ENCODE measurements at regions not wholly inside any gene's neighbourhood (a gene's known extent, or its start where the extent isn't known, plus 50 kb on each side); places are given as distances from the start of the nearest gene placed in this dataset.
A peak's percentile ranks its signal among the peaks of the same experiment; 100 is the strongest.

DNA sequence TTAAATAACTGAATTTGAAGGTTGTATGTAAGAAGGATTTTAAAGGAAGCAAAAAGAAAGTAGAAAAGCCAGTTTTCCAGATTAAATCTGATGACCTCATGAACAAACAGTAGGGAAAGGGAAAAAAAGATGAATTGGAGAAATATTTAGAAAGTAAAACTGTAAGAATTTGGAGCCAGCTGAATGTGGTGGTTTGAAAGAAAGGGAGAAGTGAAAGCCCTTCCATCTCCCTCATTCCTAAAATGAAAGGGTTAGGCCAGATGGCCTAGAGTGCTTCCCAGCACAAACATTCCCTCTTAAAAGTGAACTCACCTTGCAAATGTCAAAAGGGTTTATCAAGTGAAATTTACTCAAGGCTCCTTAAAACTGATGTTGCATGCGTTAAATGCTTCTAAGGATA, 139.3 kb upstream of the COL21A1 start:
- TF ChIP-seq, protein P1, sequence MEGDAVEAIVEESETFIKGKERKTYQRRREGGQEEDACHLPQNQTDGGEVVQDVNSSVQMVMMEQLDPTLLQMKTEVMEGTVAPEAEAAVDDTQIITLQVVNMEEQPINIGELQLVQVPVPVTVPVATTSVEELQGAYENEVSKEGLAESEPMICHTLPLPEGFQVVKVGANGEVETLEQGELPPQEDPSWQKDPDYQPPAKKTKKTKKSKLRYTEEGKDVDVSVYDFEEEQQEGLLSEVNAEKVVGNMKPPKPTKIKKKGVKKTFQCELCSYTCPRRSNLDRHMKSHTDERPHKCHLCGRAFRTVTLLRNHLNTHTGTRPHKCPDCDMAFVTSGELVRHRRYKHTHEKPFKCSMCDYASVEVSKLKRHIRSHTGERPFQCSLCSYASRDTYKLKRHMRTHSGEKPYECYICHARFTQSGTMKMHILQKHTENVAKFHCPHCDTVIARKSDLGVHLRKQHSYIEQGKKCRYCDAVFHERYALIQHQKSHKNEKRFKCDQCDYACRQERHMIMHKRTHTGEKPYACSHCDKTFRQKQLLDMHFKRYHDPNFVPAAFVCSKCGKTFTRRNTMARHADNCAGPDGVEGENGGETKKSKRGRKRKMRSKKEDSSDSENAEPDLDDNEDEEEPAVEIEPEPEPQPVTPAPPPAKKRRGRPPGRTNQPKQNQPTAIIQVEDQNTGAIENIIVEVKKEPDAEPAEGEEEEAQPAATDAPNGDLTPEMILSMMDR (IDR thresholded peaks at IDR 0.05): no peak
- no peak for TF ChIP-seq POLR2A (IDR thresholded peaks at IDR 0.05)
- Histone ChIP-seq H3K36me3 (no peaks in the 10 kb centered on the region), H3K9me3 (no peaks in the 10 kb centered on the region), H3K4me3 (no peak overlapping the region), H3K27ac (peak overlapping the region in 1 of 3 donors; percentile 88), H3K27me3 (no peaks in the 10 kb centered on the region), H3K4me1 (peaks cover 0 to 21% (median 2%) of the 10 kb centered on the region in 4 donors)
- 100% methylated on average over 1 of the region's 1 CpG for WGBS (ENCODE audit: insufficient coverage, low coverage, low lambda C conversion rate, missing lambda C conversion rate)
- intact Hi-C loops (cut with DNase I): no loop called here
- no peak for ATAC-seq
- no peak for DNase-seq

- DNase-seq (no peak), ATAC-seq (no peak)
- intact Hi-C loops (cut with DNase I): no loop called here
- Histone ChIP-seq H3K27me3 (no peaks in the 10 kb centered on the region), H3K9me3 (no peaks in the 10 kb centered on the region), H3K4me1 (peaks cover 0 to 21% (median 2%) of the 10 kb centered on the region in 4 donors), H3K4me3 (no peak overlapping the region), H3K36me3 (no peaks in the 10 kb centered on the region), H3K27ac (no peak overlapping the region)
- 93% methylated on average over 6 of the region's 6 CpGs for WGBS (ENCODE audit: insufficient coverage, low coverage, low lambda C conversion rate, missing lambda C conversion rate)
- TF ChIP-seq, protein P1 (IDR thresholded peaks at IDR 0.05): no peak
- no peak for TF ChIP-seq POLR2A (IDR thresholded peaks at IDR 0.05)
Observed at GRCh38 chr6:56385981-56386593, 138.7 kb upstream of the COL21A1 start.

DNA sequence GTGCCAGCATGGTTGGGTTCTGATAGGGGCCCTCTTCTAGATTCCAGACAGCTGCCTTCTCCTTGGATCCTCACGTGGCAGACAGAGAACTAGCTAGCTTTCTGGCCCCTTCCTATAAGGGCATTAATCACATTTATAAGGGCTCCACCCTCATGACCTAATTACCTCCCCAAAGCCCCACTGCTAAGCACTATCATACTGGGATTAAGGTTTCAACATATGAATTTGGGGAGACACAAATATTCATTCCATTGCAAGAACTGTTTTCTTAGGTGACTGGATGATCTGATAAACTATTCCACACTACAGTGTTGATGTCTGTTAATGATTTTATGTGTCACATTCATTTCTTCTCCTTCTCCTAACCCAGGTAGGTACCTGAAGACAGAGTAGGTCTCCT, 135.8 kb upstream of the COL21A1 start:
- DNase-seq (no peak), ATAC-seq (no peak)
- Histone ChIP-seq H3K4me3 (no peak overlapping the region), H3K27me3 (no peaks in the 10 kb centered on the region), H3K4me1 (peaks cover 0 to 14% (median 2%) of the 10 kb centered on the region in 4 donors), H3K27ac (no peak overlapping the region), H3K9me3 (no peaks in the 10 kb centered on the region), H3K36me3 (no peaks in the 10 kb centered on the region)
- intact Hi-C loops (cut with DNase I): no loop called here
- no CpG with 5 or more reads among the region's 1 CpG for WGBS (ENCODE audit: insufficient coverage, low coverage, low lambda C conversion rate, missing lambda C conversion rate)
- TF ChIP-seq, protein P1 (IDR thresholded peaks at IDR 0.05): no peak
- TF ChIP-seq POLR2A (IDR thresholded peaks at IDR 0.05): no peak

GRCh38 chr6:56382416-56382940, 135.1 kb upstream of the COL21A1 start:
- Histone ChIP-seq H3K9me3 (no peaks in the 10 kb centered on the region), H3K4me3 (no peak overlapping the region), H3K4me1 (peaks cover 0 to 9% (median 2%) of the 10 kb centered on the region in 4 donors), H3K27me3 (no peaks in the 10 kb centered on the region), H3K27ac (no peak overlapping the region), H3K36me3 (no peaks in the 10 kb centered on the region)
- ATAC-seq (no peak), DNase-seq (no peak)
- intact Hi-C loops (cut with DNase I): no loop called here
- TF ChIP-seq, protein P1 (IDR thresholded peaks at IDR 0.05): no peak
- no peak for TF ChIP-seq POLR2A (IDR thresholded peaks at IDR 0.05)

All from right lobe of liver (tissue), 6 donors.